NCI-H1105 treated with DMSO at 0.1 percent for 48 hours (cell line): ENCODE measurements at regions not wholly inside any gene's neighbourhood (a gene's known extent, or its start where the extent isn't known, plus 50 kb on each side); places are given as distances from the start of the nearest gene placed in this dataset.
"Not testable (repeated sequence)": the region's sequence is repeated elsewhere in the genome, so short reads cannot be mapped to it uniquely, and the experiment has no call there.

ENCODE experiments used
- DNase-seq: peaks from one replicate; lab custom pipeline; 2025; lab: John Stamatoyannopoulos, UW

GRCh38 chr17:5869041-5869745, 201.0 kb upstream of the WSCD1 start:
- no peak for DNase-seq

GRCh38 chr17:5870231-5870953, 199.8 kb upstream of the WSCD1 start:
- DNase-seq, result no peak

GRCh38 chr17:5871666-5872065, 198.5 kb upstream of the WSCD1 start:
- DNase-seq, result no peak

- no peak for DNase-seq
These were observed 197.3 kb upstream of the WSCD1 start for GRCh38 chr17:5872831-5873230.

DNA sequence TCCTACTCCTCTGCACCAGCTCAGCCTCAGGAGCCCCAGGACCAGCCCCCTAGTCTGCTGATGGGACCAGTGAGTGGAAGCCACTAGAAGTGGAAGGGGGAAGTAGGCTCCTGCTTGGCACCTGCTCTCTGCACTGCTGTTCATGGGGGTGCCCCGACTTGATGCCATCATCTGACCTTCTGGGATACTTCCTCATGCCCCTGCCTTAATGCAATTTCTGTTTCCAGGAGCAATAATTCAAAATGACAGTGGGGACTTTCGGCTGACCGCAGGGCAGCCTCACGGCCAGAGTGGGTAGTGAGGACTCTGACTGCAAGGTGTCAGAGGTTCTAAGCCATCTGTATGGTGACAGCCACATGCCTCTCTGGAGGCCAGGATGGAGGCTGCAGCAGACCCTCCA, 196.4 kb upstream of the WSCD1 start:
- DNase-seq, result no peak

- no peak for DNase-seq
These were observed 195.7 kb upstream of the WSCD1 start for GRCh38 chr17:5874486-5874885.

- no peak for DNase-seq
These were observed 192.8 kb upstream of the WSCD1 start for GRCh38 chr17:5877366-5877765.

DNA sequence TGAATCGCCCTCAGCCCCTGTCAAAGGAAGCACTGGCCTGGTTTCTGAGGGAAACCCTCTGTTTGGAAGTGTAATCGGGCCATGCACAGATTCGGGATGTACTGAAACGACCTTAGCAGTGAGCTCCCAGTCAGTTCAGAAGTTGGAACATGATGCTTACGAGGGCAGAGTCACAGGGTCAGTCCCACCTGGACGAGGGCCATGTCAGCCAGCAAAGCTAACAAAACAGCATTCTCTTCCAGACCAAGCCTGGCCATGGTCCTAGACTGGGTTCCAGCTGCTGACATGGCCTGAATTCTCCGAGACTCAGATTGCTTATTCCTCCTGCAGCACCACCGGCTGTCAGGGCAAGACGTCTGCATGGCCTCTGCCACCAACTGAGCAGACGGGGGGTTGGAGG, 192.2 kb upstream of the WSCD1 start:
- no peak for DNase-seq

GRCh38 chr17:5881849-5882248, 188.3 kb upstream of the WSCD1 start:
- DNase-seq, result no peak

DNA sequence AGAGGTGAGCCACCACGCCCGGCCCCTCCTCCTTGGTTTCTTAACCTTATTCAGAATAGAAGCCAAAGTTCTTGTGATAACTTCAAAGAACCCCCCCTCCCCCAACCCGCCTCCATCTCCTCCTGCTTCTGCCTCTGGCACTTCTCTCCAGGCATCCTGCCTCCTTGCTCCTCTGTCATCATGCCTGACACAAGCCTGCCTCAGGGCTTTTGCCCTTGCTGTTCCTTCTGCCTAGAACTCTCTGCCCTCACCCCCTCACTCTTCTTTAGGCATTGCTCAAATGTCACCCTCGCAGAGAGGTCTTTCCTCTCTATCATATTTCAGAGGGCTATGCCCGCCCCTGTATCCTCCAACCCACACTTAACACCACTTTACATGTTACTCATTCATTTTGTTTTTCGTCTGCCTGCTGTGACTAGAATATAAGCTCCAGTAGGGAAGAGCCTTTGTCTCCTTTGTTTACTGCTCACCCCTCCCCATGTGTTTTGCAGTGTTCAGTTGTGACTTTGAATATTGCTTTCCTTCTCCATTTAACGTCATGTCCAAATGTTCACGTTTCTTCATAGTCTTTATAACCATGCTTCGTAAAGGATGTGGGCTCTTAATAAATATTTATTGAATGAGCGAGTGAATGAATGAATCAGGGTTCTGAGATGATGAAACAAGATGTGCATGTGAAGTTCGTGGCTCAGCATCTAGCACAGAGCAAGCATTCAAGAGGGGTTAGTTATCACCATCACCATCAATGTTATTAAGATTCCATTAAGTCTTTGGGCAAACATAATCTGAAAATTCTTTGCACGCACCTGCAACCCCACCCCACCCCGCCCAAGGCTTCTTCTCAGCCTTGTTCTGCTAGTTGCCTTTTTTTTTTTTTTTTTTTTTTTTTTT, 186.2 kb upstream of the WSCD1 start:
- DNase-seq, result no peak

- DNase-seq, result no peak
These were observed 184.8 kb upstream of the WSCD1 start for GRCh38 chr17:5885336-5885735.

- DNase-seq, result no peak
These were observed 181.4 kb upstream of the WSCD1 start for GRCh38 chr17:5888811-5889210.

DNA sequence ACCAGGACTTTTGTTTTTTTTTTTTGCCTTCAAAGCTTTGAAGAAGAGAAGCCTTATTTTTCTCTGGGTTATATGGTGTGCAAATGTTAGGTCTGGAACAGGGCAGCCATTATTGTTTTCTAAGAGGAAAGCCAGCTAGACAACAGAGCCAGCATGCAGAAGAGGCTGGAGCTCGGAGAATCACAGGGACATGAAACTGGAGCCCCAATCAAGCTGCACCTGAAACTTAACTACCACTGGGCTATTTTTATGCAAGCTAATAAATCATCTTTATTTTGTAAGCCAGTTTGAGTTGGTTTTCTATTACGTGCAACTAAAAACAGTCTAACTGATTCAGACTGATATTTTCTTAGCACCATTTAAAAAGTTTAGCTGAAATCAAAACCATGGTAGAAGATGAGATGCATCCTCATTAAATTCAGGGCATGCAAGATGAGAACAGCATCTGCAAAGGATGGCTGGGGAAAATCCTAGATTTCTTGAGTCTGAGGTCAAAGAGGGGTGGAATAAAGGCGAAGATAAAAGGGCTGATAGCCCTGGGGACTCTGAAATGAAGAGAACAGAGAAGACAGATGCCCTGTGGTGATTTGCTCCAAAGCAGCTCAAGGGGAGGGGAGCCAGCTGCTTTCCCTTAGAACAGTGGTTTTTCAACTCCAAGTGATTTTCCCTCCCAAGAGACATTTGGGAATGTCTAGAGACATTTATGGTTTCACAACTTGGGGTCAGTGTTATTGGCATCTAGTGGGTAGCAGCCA, 177.1 kb upstream of the WSCD1 start:
- no peak for DNase-seq

GRCh38 chr17:5893741-5894140, 176.4 kb upstream of the WSCD1 start:
- no peak for DNase-seq

- no peak for DNase-seq
These were observed 174.9 kb upstream of the WSCD1 start for GRCh38 chr17:5895276-5895675.

DNA sequence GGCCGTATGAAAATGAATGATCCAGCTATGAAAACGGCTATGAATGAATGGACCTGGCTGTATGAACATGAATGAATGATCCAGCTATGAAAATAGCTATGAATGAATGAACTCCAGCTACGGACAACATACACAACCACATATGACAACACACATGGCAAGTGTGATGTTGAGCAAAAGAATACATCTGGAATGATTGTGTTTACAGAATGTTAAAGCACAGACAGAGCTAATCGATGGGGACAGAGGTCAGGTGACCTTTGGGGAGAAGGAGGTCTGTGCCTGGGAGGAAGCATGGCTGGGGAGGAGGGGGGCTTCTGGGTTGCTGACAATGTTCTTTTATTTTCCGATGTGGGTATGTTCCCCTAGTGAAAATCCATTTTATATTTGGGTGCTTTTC, 174.0 kb upstream of the WSCD1 start:
- no peak for DNase-seq

DNA sequence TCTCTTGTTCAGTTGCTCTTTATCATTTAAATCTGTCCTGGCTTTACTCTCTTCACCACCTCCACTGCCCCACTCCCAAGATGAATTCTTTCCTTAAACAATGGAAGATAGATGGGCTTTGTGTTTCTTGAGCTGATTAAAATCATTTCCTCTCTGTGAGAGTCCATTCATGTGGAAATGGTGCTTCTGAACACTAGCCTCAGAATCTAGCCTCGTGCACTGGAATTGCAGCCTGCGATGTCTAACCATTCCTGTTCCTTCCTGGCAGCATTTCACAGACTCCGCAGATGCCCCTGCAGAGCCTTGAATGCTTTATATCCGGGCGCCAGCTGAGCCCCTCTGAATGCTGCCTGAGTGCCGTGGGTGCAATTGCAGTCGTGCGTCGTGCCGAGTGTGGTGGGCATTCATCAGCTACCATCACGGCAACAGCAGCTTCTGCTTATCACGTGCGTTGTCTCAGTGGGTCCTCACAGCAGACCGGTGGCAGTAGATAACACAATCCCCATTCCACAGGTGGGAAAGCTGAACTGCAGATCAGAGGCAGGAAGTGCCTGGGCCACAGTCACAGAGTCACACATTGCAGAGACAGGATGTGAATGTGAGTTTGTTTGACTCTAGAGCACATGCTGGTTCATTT, 172.8 kb upstream of the WSCD1 start:
- no peak for DNase-seq

DNA sequence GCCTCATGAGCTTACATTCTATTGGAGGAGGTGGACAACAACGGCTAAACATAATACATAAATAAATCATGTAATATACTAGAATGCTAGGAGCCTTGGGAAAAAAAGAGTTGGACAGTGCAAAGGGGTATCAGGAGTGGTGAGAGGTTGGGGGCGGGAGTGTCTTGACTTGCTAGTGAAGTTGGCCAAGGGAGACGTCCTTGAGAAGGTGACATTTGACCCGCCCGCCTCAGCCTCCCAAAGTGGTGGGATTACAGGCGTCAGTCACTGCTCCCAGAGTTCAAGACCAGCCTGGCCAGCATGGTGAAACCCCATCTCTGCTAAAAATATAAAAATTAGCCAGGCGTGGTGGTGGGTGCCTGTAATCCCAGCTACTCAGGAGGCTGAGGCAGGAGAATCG, 172.2 kb upstream of the WSCD1 start:
- DNase-seq, result not testable (repeated sequence)

GRCh38 chr17:5898406-5898805, 171.8 kb upstream of the WSCD1 start:
- no peak for DNase-seq

- DNase-seq, result no peak
These were observed 170.5 kb upstream of the WSCD1 start for GRCh38 chr17:5899496-5900195.

DNA sequence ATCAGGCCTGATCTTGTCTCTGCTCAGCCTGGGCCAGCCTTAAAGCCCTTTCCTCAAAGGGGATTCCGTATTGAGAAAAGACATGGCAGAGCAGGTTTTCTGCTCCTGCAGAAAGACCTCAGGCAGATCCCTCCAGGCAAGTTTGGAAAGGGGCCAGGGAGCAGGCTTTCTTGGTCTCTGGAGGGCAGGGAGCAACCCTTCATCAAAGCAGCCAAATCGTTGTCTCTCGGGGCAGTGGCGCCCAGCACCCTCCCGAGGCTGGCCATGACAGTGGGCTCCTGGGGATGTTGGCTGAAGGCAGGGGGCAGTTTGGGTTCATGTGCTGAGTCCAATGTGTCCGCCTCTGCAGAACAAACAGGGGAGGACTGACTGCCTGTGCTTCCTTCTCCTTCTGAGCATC, 168.4 kb upstream of the WSCD1 start:
- no peak for DNase-seq
